KOPT-K1 (cell line): ENCODE measurements at regions not wholly inside any gene's neighbourhood (a gene's known extent, or its start where the extent isn't known, plus 50 kb on each side); places are given as distances from the start of the nearest gene placed in this dataset.

Experiments
- H3K27ac ChIP-seq: fragments of 200-600 bp; sonication (generic); 2 replicates; pipeline ENCODE4 v1.5.1; 2016; ENCODE audit warnings: antibody characterized with exemption, mild to moderate bottlenecking, low read depth, low read length; ENCODE audit not compliant: poor library complexity, severe bottlenecking
- H3K36me3 ChIP-seq: fragments of 200-600 bp; sonication (generic); 2 replicates; pipeline ENCODE4 v1.5.1; 2017; ENCODE audit warnings: antibody characterized with exemption, mild to moderate bottlenecking, low read length, moderate library complexity; ENCODE audit not compliant: insufficient read depth
- H3K9me3 ChIP-seq: fragments of 200-600 bp; sonication (generic); 2 replicates; pipeline ENCODE4 v1.5.1; 2017; ENCODE audit warnings: antibody characterized with exemption, low read length, mild to moderate bottlenecking; ENCODE audit not compliant: insufficient read depth, poor library complexity, severe bottlenecking

- H3K9me3 ChIP-seq = no peaks in the 10 kb centered on the region
- H3K36me3 ChIP-seq = no peaks in the 10 kb centered on the region
- H3K27ac ChIP-seq = no peak overlapping the region
Observed at GRCh38 chr10:130567436-130567835, 431.2 kb downstream of the GLRX3 start.

GRCh38 chr10:130568246-130568645 is 432.1 kb downstream of the GLRX3 start:
- H3K27ac ChIP-seq = no peak overlapping the region
- H3K36me3 ChIP-seq = no peaks in the 10 kb centered on the region
- no peaks in the 10 kb centered on the region for H3K9me3 ChIP-seq

- Histone ChIP-seq H3K9me3 (no peaks in the 10 kb centered on the region), H3K27ac (no peak overlapping the region)
Observed at GRCh38 chr10:130570074-130570473, 433.9 kb downstream of the GLRX3 start.

GRCh38 chr10:130571674-130572073 is 435.5 kb downstream of the GLRX3 start:
- no peak overlapping the region for H3K27ac ChIP-seq
- no peaks in the 10 kb centered on the region for H3K36me3 ChIP-seq
- no peaks in the 10 kb centered on the region for H3K9me3 ChIP-seq

More at GRCh38 chr10:130570074-130570473, 433.9 kb downstream of the GLRX3 start:
- no peaks in the 10 kb centered on the region for H3K36me3 ChIP-seq

GRCh38 chr10:130573446-130573845 is 437.3 kb downstream of the GLRX3 start:
- Histone ChIP-seq H3K27ac (no peak overlapping the region), H3K9me3 (no peaks in the 10 kb centered on the region), H3K36me3 (no peaks in the 10 kb centered on the region)

- no peaks in the 10 kb centered on the region for H3K36me3 ChIP-seq
- H3K9me3 ChIP-seq = no peaks in the 10 kb centered on the region
- H3K27ac ChIP-seq = no peak overlapping the region
Observed at GRCh38 chr10:130575756-130576285, 439.6 kb downstream of the GLRX3 start.

GRCh38 chr10:130576427-130576826 is 440.2 kb downstream of the GLRX3 start:
- no peaks in the 10 kb centered on the region for H3K9me3 ChIP-seq
- no peaks in the 10 kb centered on the region for H3K36me3 ChIP-seq
- no peak overlapping the region for H3K27ac ChIP-seq

- no peaks in the 10 kb centered on the region for H3K9me3 ChIP-seq
- no peaks in the 10 kb centered on the region for H3K36me3 ChIP-seq
- no peak overlapping the region for H3K27ac ChIP-seq
Observed at GRCh38 chr10:130577039-130577438, 440.8 kb downstream of the GLRX3 start.

GRCh38 chr10:130578532-130579289 is 442.5 kb downstream of the GLRX3 start:
- H3K9me3 ChIP-seq = no peaks in the 10 kb centered on the region
- H3K36me3 ChIP-seq = no peaks in the 10 kb centered on the region
- H3K27ac ChIP-seq = no peak overlapping the region

- H3K9me3 ChIP-seq = no peaks in the 10 kb centered on the region
- no peaks in the 10 kb centered on the region for H3K36me3 ChIP-seq
- H3K27ac ChIP-seq = no peak overlapping the region
Observed at GRCh38 chr10:130579913-130580312, 443.7 kb downstream of the GLRX3 start.

- H3K36me3 ChIP-seq = no peaks in the 10 kb centered on the region
- H3K9me3 ChIP-seq = no peaks in the 10 kb centered on the region
- H3K27ac ChIP-seq = no peak overlapping the region
Observed at GRCh38 chr10:130580975-130581374, 444.8 kb downstream of the GLRX3 start.

GRCh38 chr10:130587718-130588117 is 451.5 kb downstream of the GLRX3 start:
- no peak overlapping the region for H3K27ac ChIP-seq
- no peaks in the 10 kb centered on the region for H3K9me3 ChIP-seq
- no peaks in the 10 kb centered on the region for H3K36me3 ChIP-seq

GRCh38 chr10:130606001-130606405 is 469.8 kb downstream of the GLRX3 start:
- Histone ChIP-seq H3K36me3 (no peaks in the 10 kb centered on the region), H3K27ac (no peak overlapping the region), H3K9me3 (no peaks in the 10 kb centered on the region)

- Histone ChIP-seq H3K36me3 (no peaks in the 10 kb centered on the region), H3K27ac (no peak overlapping the region), H3K9me3 (no peaks in the 10 kb centered on the region)
Observed at GRCh38 chr10:130607366-130607765, 471.2 kb downstream of the GLRX3 start.

- H3K36me3 ChIP-seq = no peaks in the 10 kb centered on the region
- H3K9me3 ChIP-seq = no peaks in the 10 kb centered on the region
- H3K27ac ChIP-seq = no peak overlapping the region
Observed at GRCh38 chr10:130611239-130611638, 475.0 kb downstream of the GLRX3 start.

- no peaks in the 10 kb centered on the region for H3K36me3 ChIP-seq
- H3K27ac ChIP-seq = no peak overlapping the region
- H3K9me3 ChIP-seq = no peaks in the 10 kb centered on the region
Observed at GRCh38 chr10:130615457-130615856, 479.3 kb downstream of the GLRX3 start.
